ENCODE measurements at regions not wholly inside any gene's neighbourhood (a gene's known extent, or its start where the extent isn't known, plus 50 kb on each side); places are given as distances from the start of the nearest gene placed in this dataset.
"Not testable (repeated sequence)": the region's sequence is repeated elsewhere in the genome, so short reads cannot be mapped to it uniquely, and the experiment has no call there.

DNA sequence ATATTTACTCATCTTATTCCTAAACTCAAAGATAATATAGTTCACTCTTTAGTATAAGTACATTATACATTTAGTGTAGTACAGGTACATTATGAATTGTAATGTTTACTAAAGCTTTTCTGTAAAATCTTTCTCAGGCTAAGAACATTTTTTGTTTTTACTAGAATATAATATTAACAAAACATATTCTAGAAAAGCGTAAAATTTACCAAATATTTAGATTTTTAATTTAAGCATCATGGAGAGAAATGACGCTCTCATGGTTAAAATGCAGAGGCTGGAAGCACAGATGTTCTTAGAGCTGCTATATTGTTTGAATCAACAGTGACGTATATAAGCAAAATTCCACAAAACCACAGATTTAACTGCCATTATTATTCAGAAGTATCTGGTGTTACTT lies 54.7 kb upstream of the NBPF15 start:
- H3K36me3 ChIP-seq (replicated peaks in 1 of 2; ENCODE audit: control insufficient read depth in 1 of 2, insufficient read depth in 2 of 2, low read length in 2 of 2); H3K27ac ChIP-seq (ENCODE audit: low read depth in 1 of 2, low read length in 2 of 2); H3K4me3 ChIP-seq (replicated peaks in 1 of 3; ENCODE audit: low read depth in 2 of 3, low read length in 3 of 3); H4K20me1 ChIP-seq (ENCODE audit: insufficient read depth, low read length); H3K79me2 ChIP-seq (ENCODE audit: insufficient read depth, low read length); H3K4me3 Mint-ChIP-seq; H3K4me2 ChIP-seq (replicated peaks; ENCODE audit: extremely low read depth, low read length, poor library complexity, severe bottlenecking); H3K36me3 Mint-ChIP-seq; H3K4me1 ChIP-seq (ENCODE audit: control insufficient read depth in 1 of 2, insufficient read depth in 2 of 2, low read length in 2 of 2); H3K27me3 Mint-ChIP-seq (ENCODE audit: low read depth in 3 of 3); H3K4me1 Mint-ChIP-seq; H3K27ac Mint-ChIP-seq; DNase-seq; H3K9me3 Mint-ChIP-seq; H3K9ac ChIP-seq (ENCODE audit: insufficient read depth, low read length, poor library complexity, severe bottlenecking); H2AFZ ChIP-seq (ENCODE audit: insufficient read depth, low read depth, low read length, poor library complexity, severe bottlenecking); intact Hi-C loops (cut with micrococcal nuclease); H3K27me3 ChIP-seq (ENCODE audit: control insufficient read depth in 2 of 2, insufficient read depth in 2 of 2, low read length in 2 of 2); H3K9me3 ChIP-seq (replicated peaks in 1 of 2; ENCODE audit: control insufficient read depth in 1 of 2, insufficient read depth in 1 of 2, low read length in 2 of 2): not testable (repeated sequence)
- no CpG with 5 or more reads among the region's 3 CpGs for WGBS (ENCODE audit: insufficient coverage)

DNA sequence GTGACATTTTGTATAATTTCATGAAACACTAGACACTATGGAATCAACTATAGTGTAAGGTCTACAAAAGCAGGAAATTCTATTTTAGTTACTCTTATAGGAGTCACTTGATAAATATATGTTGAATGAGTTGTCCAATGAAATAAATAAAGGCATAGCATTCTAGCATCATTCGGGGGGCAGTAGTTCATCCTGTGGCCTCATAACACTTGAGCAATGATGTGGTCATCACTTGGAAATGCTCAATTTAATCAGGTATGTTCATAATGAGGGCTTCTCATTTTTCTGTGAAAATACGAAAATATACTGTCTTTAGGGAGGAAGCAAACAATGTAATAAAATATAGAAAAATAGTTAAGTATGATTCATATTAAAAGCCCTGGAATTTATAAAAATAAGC lies 55.4 kb upstream of the NBPF15 start:
- DNase-seq; H3K9me3 Mint-ChIP-seq; H3K36me3 ChIP-seq (replicated peaks in 1 of 2; ENCODE audit: control insufficient read depth in 1 of 2, insufficient read depth in 2 of 2, low read length in 2 of 2); H3K27ac Mint-ChIP-seq; H3K4me1 ChIP-seq (ENCODE audit: control insufficient read depth in 1 of 2, insufficient read depth in 2 of 2, low read length in 2 of 2); H2AFZ ChIP-seq (ENCODE audit: insufficient read depth, low read depth, low read length, poor library complexity, severe bottlenecking); H3K27me3 Mint-ChIP-seq (ENCODE audit: low read depth in 3 of 3); H3K4me2 ChIP-seq (replicated peaks; ENCODE audit: extremely low read depth, low read length, poor library complexity, severe bottlenecking); H3K9me3 ChIP-seq (replicated peaks in 1 of 2; ENCODE audit: control insufficient read depth in 1 of 2, insufficient read depth in 1 of 2, low read length in 2 of 2); H4K20me1 ChIP-seq (ENCODE audit: insufficient read depth, low read length); H3K4me3 Mint-ChIP-seq; H3K9ac ChIP-seq (ENCODE audit: insufficient read depth, low read length, poor library complexity, severe bottlenecking); H3K36me3 Mint-ChIP-seq; H3K27me3 ChIP-seq (ENCODE audit: control insufficient read depth in 2 of 2, insufficient read depth in 2 of 2, low read length in 2 of 2); H3K4me1 Mint-ChIP-seq; intact Hi-C loops (cut with micrococcal nuclease); H3K27ac ChIP-seq (ENCODE audit: low read depth in 1 of 2, low read length in 2 of 2); H3K4me3 ChIP-seq (replicated peaks in 1 of 3; ENCODE audit: low read depth in 2 of 3, low read length in 3 of 3); H3K79me2 ChIP-seq (ENCODE audit: insufficient read depth, low read length): not testable (repeated sequence)
- no CpG with 5 or more reads among the region's 2 CpGs for WGBS (ENCODE audit: insufficient coverage)

DNA sequence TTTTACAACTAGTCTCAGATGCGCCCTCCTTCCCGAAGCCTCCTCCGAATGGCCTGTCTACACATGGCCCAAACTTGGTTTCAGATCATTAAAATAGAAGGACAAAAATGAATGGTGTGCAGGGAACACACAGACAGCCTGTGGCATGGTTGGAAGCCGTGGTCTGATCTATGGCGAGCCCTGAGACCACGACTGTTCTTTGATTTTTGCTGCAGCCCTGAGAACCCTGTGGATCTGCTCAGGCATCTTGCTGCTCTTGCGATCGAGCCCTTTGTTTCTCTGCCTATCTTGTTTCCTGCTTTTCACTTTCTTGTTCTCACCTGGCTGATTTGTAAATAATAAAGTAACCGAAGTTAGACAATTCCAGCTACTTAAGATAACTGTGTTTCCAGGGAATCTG lies 57.0 kb upstream of the NBPF15 start:
- intact Hi-C loops (cut with micrococcal nuclease); H3K36me3 Mint-ChIP-seq; H3K4me1 Mint-ChIP-seq; H3K9me3 Mint-ChIP-seq; H2AFZ ChIP-seq (ENCODE audit: insufficient read depth, low read depth, low read length, poor library complexity, severe bottlenecking); H3K27ac Mint-ChIP-seq; H3K9ac ChIP-seq (ENCODE audit: insufficient read depth, low read length, poor library complexity, severe bottlenecking); H3K4me3 ChIP-seq (replicated peaks in 1 of 3; ENCODE audit: low read depth in 2 of 3, low read length in 3 of 3); H3K79me2 ChIP-seq (ENCODE audit: insufficient read depth, low read length); H3K27me3 Mint-ChIP-seq (ENCODE audit: low read depth in 3 of 3); H3K27ac ChIP-seq (ENCODE audit: low read depth in 1 of 2, low read length in 2 of 2); H4K20me1 ChIP-seq (ENCODE audit: insufficient read depth, low read length); DNase-seq; H3K4me3 Mint-ChIP-seq; H3K36me3 ChIP-seq (replicated peaks in 1 of 2; ENCODE audit: control insufficient read depth in 1 of 2, insufficient read depth in 2 of 2, low read length in 2 of 2); H3K4me2 ChIP-seq (replicated peaks; ENCODE audit: extremely low read depth, low read length, poor library complexity, severe bottlenecking); H3K4me1 ChIP-seq (ENCODE audit: control insufficient read depth in 1 of 2, insufficient read depth in 2 of 2, low read length in 2 of 2); H3K9me3 ChIP-seq (replicated peaks in 1 of 2; ENCODE audit: control insufficient read depth in 1 of 2, insufficient read depth in 1 of 2, low read length in 2 of 2); H3K27me3 ChIP-seq (ENCODE audit: control insufficient read depth in 2 of 2, insufficient read depth in 2 of 2, low read length in 2 of 2): not testable (repeated sequence)
- WGBS (ENCODE audit: insufficient coverage) = no CpG with 5 or more reads among the region's 9 CpGs

DNA sequence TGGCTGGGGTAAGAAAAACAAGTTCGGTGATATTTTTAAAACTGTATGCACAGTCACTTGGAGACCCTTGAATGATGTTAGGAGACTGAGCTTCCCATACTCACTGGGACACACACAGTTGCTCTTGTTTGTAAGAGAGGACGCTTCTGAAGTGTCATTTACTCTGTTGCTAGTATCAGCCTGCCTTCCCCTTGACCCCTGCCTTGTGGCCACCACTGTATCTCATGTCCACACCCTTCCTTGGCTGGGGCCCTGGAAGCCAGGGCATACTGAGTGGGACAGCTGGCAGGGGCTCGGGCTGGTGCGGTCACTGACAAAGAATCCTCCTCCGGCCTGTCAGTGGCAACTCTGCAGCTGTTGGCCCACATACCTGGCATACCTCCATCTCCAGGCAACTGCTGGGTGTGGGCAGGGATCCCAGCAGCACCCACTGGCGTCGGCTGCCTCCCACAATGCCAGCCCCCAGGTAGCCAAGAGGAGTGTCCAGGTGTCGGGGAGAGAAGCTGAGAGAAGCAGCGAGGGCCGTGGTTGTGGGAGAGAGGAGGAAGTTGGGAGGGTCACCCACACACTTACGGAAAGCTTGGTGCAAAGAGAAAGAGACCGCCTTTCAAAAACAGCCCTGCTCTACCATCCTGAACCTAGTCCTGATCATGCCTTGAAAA lies 58.2 kb upstream of the NBPF15 start:
- peaks cover 5 to 10% (median 8%) of the 10 kb centered on the region in 3 donors for H3K27me3 Mint-ChIP-seq (ENCODE audit: low read depth in 3 of 3)
- intact Hi-C loops (cut with micrococcal nuclease); H3K4me3 ChIP-seq (replicated peaks in 1 of 3; ENCODE audit: low read depth in 2 of 3, low read length in 3 of 3); H3K9me3 Mint-ChIP-seq; H4K20me1 ChIP-seq (ENCODE audit: insufficient read depth, low read length); H3K36me3 ChIP-seq (replicated peaks in 1 of 2; ENCODE audit: control insufficient read depth in 1 of 2, insufficient read depth in 2 of 2, low read length in 2 of 2); H3K4me1 Mint-ChIP-seq; H3K27ac ChIP-seq (ENCODE audit: low read depth in 1 of 2, low read length in 2 of 2); H3K27ac Mint-ChIP-seq; H3K36me3 Mint-ChIP-seq; H3K4me2 ChIP-seq (replicated peaks; ENCODE audit: extremely low read depth, low read length, poor library complexity, severe bottlenecking); H2AFZ ChIP-seq (ENCODE audit: insufficient read depth, low read depth, low read length, poor library complexity, severe bottlenecking); H3K9ac ChIP-seq (ENCODE audit: insufficient read depth, low read length, poor library complexity, severe bottlenecking); H3K79me2 ChIP-seq (ENCODE audit: insufficient read depth, low read length); H3K4me3 Mint-ChIP-seq; H3K27me3 ChIP-seq (ENCODE audit: control insufficient read depth in 2 of 2, insufficient read depth in 2 of 2, low read length in 2 of 2); H3K9me3 ChIP-seq (replicated peaks in 1 of 2; ENCODE audit: control insufficient read depth in 1 of 2, insufficient read depth in 1 of 2, low read length in 2 of 2); H3K4me1 ChIP-seq (ENCODE audit: control insufficient read depth in 1 of 2, insufficient read depth in 2 of 2, low read length in 2 of 2); DNase-seq: not testable (repeated sequence)
- WGBS (ENCODE audit: insufficient coverage) = no CpG with 5 or more reads among the region's 12 CpGs
